Astrocyte (in vitro differentiated cells and primary cell): ENCODE measurements at regions not wholly inside any gene's neighbourhood (a gene's known extent, or its start where the extent isn't known, plus 50 kb on each side); places are given as distances from the start of the nearest gene placed in this dataset.

Experiments
- DNase-seq: peaks from one replicate; pipeline ENCODE4 v3.0.0-alpha.2; 2010; ENCODE audit warnings: low read depth
- FAIRE-seq: peaks from 2 replicates; lab custom pipeline; 2011; peaks lifted over from hg19 to GRCh38; lab: Jason Lieb, UNC
- H2AFZ ChIP-seq: 2 replicates; pipeline ENCODE4 v1.6.0; 2012; ENCODE audit warnings: low read depth, low read length, inconsistent platforms
- H3K27ac ChIP-seq: 2 replicates; pipeline ENCODE4 v1.5.1; 2011; ENCODE audit warnings: low read depth, low read length, inconsistent platforms
- H3K27me3 ChIP-seq: 2 replicates; pipeline ENCODE4 v1.6.0; 2011; ENCODE audit warnings: low read length, inconsistent platforms; ENCODE audit not compliant: insufficient read depth
- H3K36me3 ChIP-seq: 2 replicates; pipeline ENCODE4 v1.5.1; 2011; ENCODE audit warnings: low read length, inconsistent platforms; ENCODE audit not compliant: insufficient read depth
- H3K4me1 ChIP-seq: 2 replicates; pipeline ENCODE4 v1.5.1; 2011; ENCODE audit warnings: low read length, inconsistent platforms; ENCODE audit not compliant: insufficient read depth
- H3K4me2 ChIP-seq: 2 replicates; pipeline ENCODE4 v1.6.0; 2012; ENCODE audit warnings: low read length, inconsistent platforms
- H3K4me3 ChIP-seq: 2 replicates; pipeline ENCODE4 v1.5.1; 2011; ENCODE audit warnings: low read depth, mild to moderate bottlenecking, low read length, inconsistent platforms; ENCODE audit not compliant: insufficient read depth
- H3K79me2 ChIP-seq: 2 replicates; pipeline ENCODE4 v1.6.0; 2012; ENCODE audit warnings: mild to moderate bottlenecking, low read length, inconsistent platforms; ENCODE audit not compliant: insufficient read depth
- H3K9ac ChIP-seq: 2 replicates; pipeline ENCODE4 v1.6.0; 2012; ENCODE audit warnings: mild to moderate bottlenecking, low read length, inconsistent platforms
- H3K9me3 ChIP-seq: 2 replicates; pipeline ENCODE4 v1.5.1; 2012; ENCODE audit warnings: low read depth, mild to moderate bottlenecking, low read length, inconsistent platforms; ENCODE audit not compliant: insufficient read depth
- H4K20me1 ChIP-seq: 2 replicates; pipeline ENCODE4 v1.6.0; 2012; ENCODE audit warnings: low read length, inconsistent platforms; ENCODE audit not compliant: insufficient read depth
- H3K27ac Mint-ChIP-seq: one replicate; pipeline ENCODE4 v1.8.0; 2021; ENCODE audit warnings: mild to moderate bottlenecking, mixed read lengths; ENCODE audit not compliant: unreplicated experiment
- H3K27me3 Mint-ChIP-seq: one replicate; pipeline ENCODE4 v1.8.0; 2021; ENCODE audit warnings: low read depth, mixed read lengths; ENCODE audit not compliant: unreplicated experiment
- H3K36me3 Mint-ChIP-seq: one replicate; pipeline ENCODE4 v1.8.0; 2021; ENCODE audit warnings: low read depth, mixed read lengths; ENCODE audit not compliant: unreplicated experiment
- H3K4me1 Mint-ChIP-seq: one replicate; pipeline ENCODE4 v1.8.0; 2021; ENCODE audit warnings: low read depth, mixed read lengths; ENCODE audit not compliant: unreplicated experiment
- H3K4me3 Mint-ChIP-seq: one replicate; pipeline ENCODE4 v1.8.0; 2021; ENCODE audit warnings: mild to moderate bottlenecking, moderate library complexity, mixed read lengths; ENCODE audit not compliant: unreplicated experiment
- H3K9me3 Mint-ChIP-seq: one replicate; pipeline ENCODE4 v1.8.0; 2021; ENCODE audit warnings: mild to moderate bottlenecking, mixed read lengths; ENCODE audit not compliant: unreplicated experiment
- CTCF ChIP-seq: IDR thresholded peaks from 2 replicates; pipeline ENCODE4 v1.5.1; 2011; ENCODE audit warnings: low read depth, mild to moderate bottlenecking, inconsistent platforms, low read length, moderate library complexity; ENCODE audit not compliant: insufficient read depth
- EZH2 ChIP-seq: IDR thresholded peaks from 2 replicates; pipeline ENCODE4 v1.6.1; 2012; ENCODE audit warnings: mild to moderate bottlenecking, low read length, inconsistent platforms; ENCODE audit not compliant: insufficient read depth

GRCh38 chr12:107826276-107826675 is 51.8 kb downstream of the ASCL4 start:
- Histone ChIP-seq H3K4me1 (no peaks in the 10 kb centered on the region), H3K79me2 (no peaks in the 10 kb centered on the region), H2AFZ (no peak overlapping the region), H4K20me1 (no peaks in the 10 kb centered on the region), H3K9ac (no peak overlapping the region), H3K36me3 (no peaks in the 10 kb centered on the region), H3K27me3 (no peaks in the 10 kb centered on the region), H3K9me3 (peaks cover 7% of the 10 kb centered on the region), H3K27ac (no peak overlapping the region), H3K4me2 (no peak overlapping the region), H3K4me3 (no peak overlapping the region)
- Mint-ChIP-seq H3K4me3 (no peak overlapping the region), H3K27ac (no peak overlapping the region), H3K27me3 (peaks cover 19% of the 10 kb centered on the region), H3K36me3 (peaks cover 2% of the 10 kb centered on the region), H3K4me1 (no peaks in the 10 kb centered on the region), H3K9me3 (peaks cover 40% of the 10 kb centered on the region)
- no peak for TF ChIP-seq EZH2
- TF ChIP-seq CTCF, result no peak
- FAIRE-seq, result no peak
- DNase-seq, result no peak

DNA sequence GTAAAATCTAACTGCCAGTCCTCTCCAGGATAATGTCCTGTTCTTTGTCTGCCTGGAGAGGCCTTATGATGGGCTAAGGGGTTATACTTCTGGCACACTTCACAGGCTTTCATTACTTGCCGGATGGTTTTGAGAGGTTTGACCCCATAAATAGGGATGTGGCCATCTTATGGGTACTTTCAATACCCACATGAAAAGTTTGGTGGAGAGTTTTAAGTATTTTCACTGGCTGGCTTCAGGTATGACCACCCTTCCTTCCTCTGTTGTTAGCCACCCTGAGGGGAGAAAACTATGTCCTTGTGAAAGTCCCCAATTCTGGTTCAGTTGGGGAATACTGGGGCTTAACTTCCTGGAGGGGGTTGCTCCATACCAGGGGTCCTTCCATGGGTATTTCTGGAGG is 54.8 kb downstream of the ASCL4 start:
- Histone ChIP-seq H2AFZ (no peak overlapping the region), H3K4me3 (no peak overlapping the region), H3K79me2 (no peaks in the 10 kb centered on the region), H4K20me1 (no peaks in the 10 kb centered on the region), H3K9me3 (peaks cover 7% of the 10 kb centered on the region), H3K4me1 (no peaks in the 10 kb centered on the region), H3K27ac (no peak overlapping the region), H3K36me3 (no peaks in the 10 kb centered on the region), H3K27me3 (no peaks in the 10 kb centered on the region), H3K4me2 (no peak overlapping the region), H3K9ac (no peak overlapping the region)
- Mint-ChIP-seq H3K27ac (no peak overlapping the region), H3K27me3 (peaks cover 26% of the 10 kb centered on the region), H3K4me3 (no peak overlapping the region), H3K9me3 (peaks cover 31% of the 10 kb centered on the region), H3K36me3 (no peaks in the 10 kb centered on the region), H3K4me1 (no peaks in the 10 kb centered on the region)
- TF ChIP-seq EZH2 (no peak), CTCF (no peak)
- FAIRE-seq (no peak), DNase-seq (no peak)

DNA sequence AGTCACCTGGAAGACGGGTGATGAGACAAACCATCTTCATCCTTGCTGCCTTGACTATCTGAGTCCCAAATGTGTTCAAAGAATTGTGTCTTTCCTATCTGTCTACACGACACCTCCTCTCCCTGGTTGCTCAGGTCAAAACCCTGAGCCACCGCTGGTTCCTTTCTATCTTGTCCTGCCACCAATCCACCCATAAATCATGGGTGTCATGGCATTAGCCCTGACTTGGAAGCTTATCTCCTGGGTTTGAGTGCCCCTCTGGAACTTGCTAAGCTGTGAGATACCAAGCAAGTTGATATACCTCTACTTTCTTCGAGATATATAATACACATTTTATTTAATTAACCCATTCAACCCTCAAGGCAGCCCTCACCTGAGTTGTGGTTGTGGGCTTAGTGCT is 57.9 kb downstream of the ASCL4 start:
- H3K27me3 ChIP-seq, result no peaks in the 10 kb centered on the region
- no peak overlapping the region for H3K4me2 ChIP-seq
- Mint-ChIP-seq H3K36me3 (no peaks in the 10 kb centered on the region), H3K4me3 (no peak overlapping the region), H3K27me3 (peaks cover 36% of the 10 kb centered on the region), H3K4me1 (no peaks in the 10 kb centered on the region), H3K9me3 (peaks cover 11% of the 10 kb centered on the region), H3K27ac (no peak overlapping the region)
- H3K9me3 ChIP-seq, result peaks cover 2% of the 10 kb centered on the region
- H3K27ac ChIP-seq, result no peak overlapping the region
- H3K36me3 ChIP-seq, result no peaks in the 10 kb centered on the region
- H2AFZ ChIP-seq, result no peak overlapping the region
- H3K4me1 ChIP-seq, result no peaks in the 10 kb centered on the region
- H3K9ac ChIP-seq, result no peak overlapping the region
- H3K79me2 ChIP-seq, result no peaks in the 10 kb centered on the region
- H3K4me3 ChIP-seq, result no peak overlapping the region
- no peak for DNase-seq
- no peaks in the 10 kb centered on the region for H4K20me1 ChIP-seq
- no peak for FAIRE-seq
- TF ChIP-seq EZH2, result no peak
- TF ChIP-seq CTCF, result no peak
